ENCODE measurements at regions not wholly inside any gene's neighbourhood (a gene's known extent, or its start where the extent isn't known, plus 50 kb on each side); places are given as distances from the start of the nearest gene placed in this dataset.

DNA sequence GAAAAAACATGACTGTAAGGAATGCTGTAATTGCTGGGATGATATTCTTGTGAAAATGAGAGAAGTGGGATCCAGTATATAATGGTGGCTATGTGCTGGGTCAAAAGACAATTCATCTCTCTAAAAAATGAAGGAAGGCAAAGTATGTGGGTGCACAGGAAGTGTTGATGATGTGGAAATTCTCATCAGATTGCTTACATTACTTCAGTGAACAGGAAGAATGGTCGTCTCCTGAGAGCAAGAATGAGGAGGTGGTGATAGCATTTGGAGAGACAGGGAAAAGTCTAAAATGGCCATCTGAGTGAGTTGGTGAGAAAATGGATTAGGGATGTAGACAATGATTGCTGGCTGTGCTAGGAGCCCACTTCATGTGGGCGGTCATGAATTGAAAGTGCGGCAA lies 253.5 kb upstream of the NREP start:
- TF ChIP-seq POLR2A (IDR thresholded peaks at IDR 0.05) (no peak), CTCF (IDR thresholded peaks at IDR 0.05 in 4 of 5, conservative IDR thresholded peaks at IDR 0.05 in 1 of 5) (no peak)
